Activated CD4-positive, CD25-positive, alpha-beta regulatory T cell (primary cell): ENCODE measurements at regions not wholly inside any gene's neighbourhood (a gene's known extent, or its start where the extent isn't known, plus 50 kb on each side); places are given as distances from the start of the nearest gene placed in this dataset.

Source experiments
- DNase-seq, 4 experiments: peaks; one replicate each; lab custom pipeline; 2025; lab: John Stamatoyannopoulos, UW

GRCh38 chr11:119474682-119475596, 52.0 kb upstream of the THY1 start:
- peak in 2 of 4 experiments; percentile 26 to 30 for DNase-seq

- no peak for DNase-seq
Observed at GRCh38 chr11:119473901-119474681, 51.1 kb upstream of the THY1 start.

DNA sequence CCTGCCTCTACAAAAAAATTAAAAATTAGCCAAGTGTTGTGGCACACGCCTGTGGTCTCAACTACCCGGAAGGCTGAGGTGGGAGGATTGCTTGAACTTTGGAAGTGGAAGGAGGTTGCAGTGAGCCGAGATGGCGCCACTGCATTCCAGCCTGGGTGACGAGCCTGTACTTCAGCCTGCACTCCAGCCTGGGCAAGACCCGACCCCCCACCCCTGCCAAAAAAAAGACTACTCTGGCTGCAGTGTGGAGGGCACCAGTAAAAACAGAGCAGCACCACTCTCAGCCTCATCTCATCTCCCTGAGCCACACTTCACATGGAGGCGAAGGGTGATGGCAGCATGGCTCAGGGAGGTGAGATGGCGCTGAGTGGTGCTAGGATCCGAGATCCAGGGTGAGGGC, 50.3 kb upstream of the THY1 start:
- DNase-seq, result no peak

- DNase-seq, result no peak
Observed at GRCh38 chr11:119472856-119473222, 49.9 kb upstream of the THY1 start.
